ENCODE measurements at regions not wholly inside any gene's neighbourhood (a gene's known extent, or its start where the extent isn't known, plus 50 kb on each side); places are given as distances from the start of the nearest gene placed in this dataset.

GRCh38 chr10:50936335-50936734, 50.9 kb upstream of the A1CF start:
- no peaks in the 10 kb centered on the region for H3K9me3 ChIP-seq (ENCODE audit: low read depth, low read length)
- no peak overlapping the region for H3K4me3 ChIP-seq (ENCODE audit: low read length)
- H3K4me1 ChIP-seq (ENCODE audit: insufficient read depth, low read length), result no peaks in the 10 kb centered on the region
- no peaks in the 10 kb centered on the region for H3K27me3 ChIP-seq (ENCODE audit: insufficient read depth, low read length)

DNA sequence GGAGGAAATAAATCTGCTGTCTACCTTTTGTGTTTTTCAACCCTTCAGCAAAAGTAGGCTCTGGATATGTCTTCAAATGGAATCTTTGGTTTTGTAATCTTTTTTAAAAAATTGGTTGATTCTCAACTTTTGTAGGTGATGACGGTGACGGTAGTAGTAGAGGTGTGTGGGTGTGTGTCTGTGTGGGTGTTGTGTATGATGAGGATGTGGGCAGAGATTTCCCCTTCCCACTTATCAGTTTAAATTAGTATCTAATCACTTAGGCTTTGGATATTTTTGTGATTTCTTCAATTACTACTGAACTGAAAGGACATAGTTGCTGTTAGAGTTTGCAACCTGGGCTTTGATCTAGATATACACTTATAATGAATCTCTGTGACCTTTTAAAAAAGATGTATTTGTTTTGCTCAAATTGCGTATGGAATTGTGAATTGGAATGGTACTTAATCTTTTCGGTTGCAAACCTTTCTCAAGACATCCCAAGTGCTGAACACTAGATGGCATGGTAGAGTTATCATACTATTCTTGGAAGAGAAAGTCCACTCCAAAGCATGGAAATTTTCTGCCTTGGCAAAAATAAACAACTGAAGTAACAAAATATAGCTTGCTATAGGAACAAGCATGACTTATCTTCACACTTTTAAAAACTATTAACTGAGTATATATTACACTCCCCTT, 51.9 kb upstream of the A1CF start:
- Histone ChIP-seq H3K4me1 (ENCODE audit: insufficient read depth, low read length) (no peaks in the 10 kb centered on the region), H3K27me3 (ENCODE audit: insufficient read depth, low read length) (no peaks in the 10 kb centered on the region), H3K9me3 (ENCODE audit: low read depth, low read length) (no peaks in the 10 kb centered on the region), H3K4me3 (ENCODE audit: low read length) (no peak overlapping the region)

GRCh38 chr10:50941629-50942028, 56.2 kb upstream of the A1CF start:
- Histone ChIP-seq H3K4me3 (ENCODE audit: low read length) (no peak overlapping the region), H3K4me1 (ENCODE audit: insufficient read depth, low read length) (peaks cover 6% of the 10 kb centered on the region), H3K9me3 (ENCODE audit: low read depth, low read length) (no peaks in the 10 kb centered on the region), H3K27me3 (ENCODE audit: insufficient read depth, low read length) (no peaks in the 10 kb centered on the region)

GRCh38 chr10:50946991-50947781, 61.8 kb upstream of the A1CF start:
- H3K27me3 ChIP-seq (ENCODE audit: insufficient read depth, low read length), result no peaks in the 10 kb centered on the region
- peaks cover 6% of the 10 kb centered on the region for H3K4me1 ChIP-seq (ENCODE audit: insufficient read depth, low read length)
- H3K4me3 ChIP-seq (ENCODE audit: low read length), result no peak overlapping the region
- no peaks in the 10 kb centered on the region for H3K9me3 ChIP-seq (ENCODE audit: low read depth, low read length)

- Histone ChIP-seq H3K4me3 (ENCODE audit: low read length) (no peak overlapping the region), H3K27me3 (ENCODE audit: insufficient read depth, low read length) (no peaks in the 10 kb centered on the region), H3K4me1 (ENCODE audit: insufficient read depth, low read length) (no peaks in the 10 kb centered on the region), H3K9me3 (ENCODE audit: low read depth, low read length) (no peaks in the 10 kb centered on the region)
These were observed 65.9 kb upstream of the A1CF start for GRCh38 chr10:50951365-50951764.

- no peaks in the 10 kb centered on the region for H3K27me3 ChIP-seq (ENCODE audit: insufficient read depth, low read length)
- no peaks in the 10 kb centered on the region for H3K9me3 ChIP-seq (ENCODE audit: low read depth, low read length)
- no peak overlapping the region for H3K4me3 ChIP-seq (ENCODE audit: low read length)
- no peaks in the 10 kb centered on the region for H3K4me1 ChIP-seq (ENCODE audit: insufficient read depth, low read length)
These were observed 75.9 kb upstream of the A1CF start for GRCh38 chr10:50961297-50961696.

DNA sequence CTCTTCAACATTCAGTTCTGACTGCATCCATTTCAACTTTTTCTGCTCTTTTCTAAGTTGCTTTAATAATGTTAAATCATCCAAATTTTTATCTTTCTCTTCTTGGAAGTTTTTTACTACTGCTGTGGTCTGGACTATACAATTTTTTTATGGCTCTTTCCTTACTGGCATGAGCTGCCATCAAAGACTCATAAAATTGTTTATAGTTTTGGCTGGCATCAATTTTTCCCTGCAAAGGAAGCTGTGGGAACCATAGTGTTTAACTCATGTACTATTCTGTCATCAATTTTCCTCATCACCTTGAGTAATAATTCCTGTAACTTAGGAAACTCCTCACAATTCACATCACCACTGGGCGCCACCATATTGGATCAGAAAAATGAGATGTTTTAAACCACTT, 77.6 kb upstream of the A1CF start:
- H3K27me3 ChIP-seq (ENCODE audit: insufficient read depth, low read length), result no peaks in the 10 kb centered on the region
- no peak overlapping the region for H3K4me3 ChIP-seq (ENCODE audit: low read length)
- H3K4me1 ChIP-seq (ENCODE audit: insufficient read depth, low read length), result no peaks in the 10 kb centered on the region
- H3K9me3 ChIP-seq (ENCODE audit: low read depth, low read length), result no peaks in the 10 kb centered on the region

GRCh38 chr10:50968386-50969091, 83.1 kb upstream of the A1CF start:
- H3K9me3 ChIP-seq (ENCODE audit: low read depth, low read length), result no peaks in the 10 kb centered on the region
- no peaks in the 10 kb centered on the region for H3K4me1 ChIP-seq (ENCODE audit: insufficient read depth, low read length)
- H3K4me3 ChIP-seq (ENCODE audit: low read length), result no peak overlapping the region
- no peaks in the 10 kb centered on the region for H3K27me3 ChIP-seq (ENCODE audit: insufficient read depth, low read length)

DNA sequence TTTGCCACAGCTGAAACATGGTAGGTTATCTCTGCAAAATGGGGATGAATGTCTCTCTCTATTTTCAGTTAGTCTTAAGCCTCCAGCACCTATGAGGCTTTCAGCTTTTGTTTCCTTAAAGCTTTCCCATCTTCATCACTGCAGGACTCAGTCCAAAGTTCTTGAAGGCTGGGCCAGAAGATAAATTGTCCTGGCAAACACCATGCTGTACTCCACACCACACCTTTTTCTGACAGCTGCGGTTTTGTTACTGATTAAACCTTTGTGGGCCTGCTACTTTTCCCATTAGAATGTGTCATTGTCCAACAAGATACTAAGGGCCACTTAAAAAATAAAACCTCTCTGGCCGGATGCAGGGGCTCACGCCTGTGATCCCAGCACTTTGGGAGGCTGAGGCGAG, 87.2 kb upstream of the A1CF start:
- no peak overlapping the region for H3K4me3 ChIP-seq (ENCODE audit: low read length)
- H3K9me3 ChIP-seq (ENCODE audit: low read depth, low read length), result no peaks in the 10 kb centered on the region
- no peaks in the 10 kb centered on the region for H3K4me1 ChIP-seq (ENCODE audit: insufficient read depth, low read length)

DNA sequence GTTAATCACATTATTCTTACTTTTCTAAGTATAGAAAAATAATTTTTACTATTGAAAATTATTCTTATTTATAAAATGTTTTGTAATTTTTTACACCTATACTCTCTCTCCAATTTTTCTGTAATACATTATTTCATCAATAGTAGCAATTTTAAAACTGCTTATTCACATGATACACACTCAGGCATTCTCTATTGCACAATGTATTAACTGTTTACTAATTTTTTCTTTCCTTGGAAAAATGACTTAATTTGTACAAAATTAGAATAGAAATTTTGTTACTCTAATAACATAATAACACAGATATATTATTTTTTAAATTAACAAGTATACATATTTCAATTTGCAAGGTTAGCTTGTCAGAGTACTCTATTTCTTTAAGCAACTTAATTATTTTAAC, 92.9 kb upstream of the PRKG1 start:
- Histone ChIP-seq H3K27me3 (ENCODE audit: insufficient read depth, low read length) (peaks cover 3% of the 10 kb centered on the region), H3K4me1 (ENCODE audit: insufficient read depth, low read length) (no peaks in the 10 kb centered on the region), H3K9me3 (ENCODE audit: low read depth, low read length) (no peaks in the 10 kb centered on the region), H3K4me3 (ENCODE audit: low read length) (no peak overlapping the region)

More for the DNA sequence above, 87.2 kb upstream of the A1CF start:
- no peaks in the 10 kb centered on the region for H3K27me3 ChIP-seq (ENCODE audit: insufficient read depth, low read length)

DNA sequence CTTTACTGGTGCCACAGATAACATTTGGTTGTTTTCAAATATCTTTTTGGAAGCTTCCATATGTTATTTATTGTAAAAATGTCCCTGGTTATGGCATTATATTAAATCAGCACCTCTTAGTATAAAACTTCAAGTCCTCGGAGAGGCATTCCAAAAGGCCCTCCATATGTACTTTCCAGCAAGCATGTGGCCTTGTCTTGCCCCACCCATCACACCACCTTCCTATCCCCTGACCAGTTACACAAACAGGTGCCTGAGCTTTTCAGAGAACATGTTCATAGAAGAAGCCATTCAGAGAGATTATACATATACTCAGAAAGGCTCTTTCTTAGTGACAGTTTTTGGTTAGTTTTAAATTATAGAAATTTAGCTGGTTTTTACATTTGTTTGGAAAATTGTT, 92.4 kb upstream of the PRKG1 start:
- Histone ChIP-seq H3K4me1 (ENCODE audit: insufficient read depth, low read length) (no peaks in the 10 kb centered on the region), H3K27me3 (ENCODE audit: insufficient read depth, low read length) (peaks cover 3% of the 10 kb centered on the region), H3K9me3 (ENCODE audit: low read depth, low read length) (no peaks in the 10 kb centered on the region), H3K4me3 (ENCODE audit: low read length) (no peak overlapping the region)

DNA sequence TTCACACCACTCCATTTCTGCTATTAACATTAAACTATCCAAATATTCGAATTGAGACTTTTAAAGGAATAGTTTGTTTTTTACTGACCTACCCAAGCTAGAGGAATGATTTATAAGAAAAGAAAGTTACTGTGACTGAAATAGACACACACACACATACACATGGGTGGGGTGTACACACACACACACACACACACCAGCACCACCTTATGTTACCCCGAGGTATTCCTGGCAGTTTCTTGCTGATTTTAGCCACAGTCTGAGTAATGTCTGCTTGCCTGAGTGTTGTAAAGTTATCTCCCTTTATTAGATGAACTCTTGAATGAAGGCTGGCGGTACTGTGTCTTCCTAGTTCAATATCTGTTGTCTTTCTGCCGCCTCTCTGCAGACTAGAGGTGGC, 91.3 kb upstream of the PRKG1 start:
- no peaks in the 10 kb centered on the region for H3K9me3 ChIP-seq (ENCODE audit: low read depth, low read length)
- peaks cover 13% of the 10 kb centered on the region for H3K27me3 ChIP-seq (ENCODE audit: insufficient read depth, low read length)
- no peaks in the 10 kb centered on the region for H3K4me1 ChIP-seq (ENCODE audit: insufficient read depth, low read length)
- H3K4me3 ChIP-seq (ENCODE audit: low read length), result no peak overlapping the region

GRCh38 chr10:50987934-50988333, 86.4 kb upstream of the PRKG1 start:
- Histone ChIP-seq H3K27me3 (ENCODE audit: insufficient read depth, low read length) (peaks cover 44% of the 10 kb centered on the region), H3K4me1 (ENCODE audit: insufficient read depth, low read length) (no peaks in the 10 kb centered on the region), H3K9me3 (ENCODE audit: low read depth, low read length) (no peaks in the 10 kb centered on the region), H3K4me3 (ENCODE audit: low read length) (no peak overlapping the region)

- H3K27me3 ChIP-seq (ENCODE audit: insufficient read depth, low read length), result peaks cover 53% of the 10 kb centered on the region
- no peaks in the 10 kb centered on the region for H3K4me1 ChIP-seq (ENCODE audit: insufficient read depth, low read length)
- H3K4me3 ChIP-seq (ENCODE audit: low read length), result no peak overlapping the region
- no peaks in the 10 kb centered on the region for H3K9me3 ChIP-seq (ENCODE audit: low read depth, low read length)
These were observed 85.5 kb upstream of the PRKG1 start for GRCh38 chr10:50988792-50989191.

All from mononuclear cell (primary cell).